Activated CD8-positive, alpha-beta memory T cell treated with anti-CD3 and anti-CD28 coated beads for 1 hour (primary cell): ENCODE measurements at regions not wholly inside any gene's neighbourhood (a gene's known extent, or its start where the extent isn't known, plus 50 kb on each side); places are given as distances from the start of the nearest gene placed in this dataset.

Experiments used
- DNase-seq, 2 donors: peaks; one replicate each; pipeline ENCODE4 v3.0.0-alpha.2; 2020; ENCODE audit warnings: low read depth in 1 of 2; ENCODE audit errors: extremely low read depth in 1 of 2

- no peak for DNase-seq
Measured at GRCh38 chr9:90010793-90011192, 406.0 kb downstream of the GADD45G start.

- DNase-seq = no peak
Measured at GRCh38 chr9:90012949-90013348, 408.1 kb downstream of the GADD45G start.

GRCh38 chr9:90013778-90014177 lies 409.0 kb downstream of the GADD45G start:
- no peak for DNase-seq

- DNase-seq = no peak
Measured at GRCh38 chr9:90014421-90014820, 409.6 kb downstream of the GADD45G start.

GRCh38 chr9:90016272-90016671 lies 411.5 kb downstream of the GADD45G start:
- no peak for DNase-seq

- no peak for DNase-seq
Measured at GRCh38 chr9:90017679-90018078, 412.9 kb downstream of the GADD45G start.

GRCh38 chr9:90018688-90019087 lies 413.9 kb downstream of the GADD45G start:
- DNase-seq = no peak

- no peak for DNase-seq
Measured at GRCh38 chr9:90019626-90020025, 414.8 kb downstream of the GADD45G start.

- no peak for DNase-seq
Measured at GRCh38 chr9:90020276-90020871, 415.6 kb downstream of the GADD45G start.

GRCh38 chr9:90021216-90021906 lies 416.5 kb downstream of the GADD45G start:
- no peak for DNase-seq

- DNase-seq = no peak
Measured at GRCh38 chr9:90022474-90022873, 417.7 kb downstream of the GADD45G start.

GRCh38 chr9:90023861-90024260 lies 419.0 kb downstream of the GADD45G start:
- DNase-seq = no peak

- no peak for DNase-seq
Measured at GRCh38 chr9:90024409-90024808, 419.6 kb downstream of the GADD45G start.

- no peak for DNase-seq
Measured at GRCh38 chr9:90024823-90025222, 420.0 kb downstream of the GADD45G start.

- no peak for DNase-seq
Measured at GRCh38 chr9:90025816-90026215, 421.0 kb downstream of the GADD45G start.

GRCh38 chr9:90027296-90027790 lies 422.5 kb downstream of the GADD45G start:
- no peak for DNase-seq

- no peak for DNase-seq
Measured at GRCh38 chr9:90029386-90029785, 424.6 kb downstream of the GADD45G start.

- DNase-seq = no peak
Measured at GRCh38 chr9:90029996-90030395, 425.2 kb downstream of the GADD45G start.

- no peak for DNase-seq
Measured at GRCh38 chr9:90032296-90033027, 427.6 kb downstream of the GADD45G start.

GRCh38 chr9:90033028-90033650 lies 428.3 kb downstream of the GADD45G start:
- DNase-seq = no peak

- no peak for DNase-seq
Measured at GRCh38 chr9:90034071-90034470, 429.3 kb downstream of the GADD45G start.
